MM.1S (cell line): ENCODE measurements at regions not wholly inside any gene's neighbourhood (a gene's known extent, or its start where the extent isn't known, plus 50 kb on each side); places are given as distances from the start of the nearest gene placed in this dataset.

Experiments used
- EZH2 ChIP-seq: fragments of 300-600 bp; sonication (generic); optimal IDR thresholded peaks from 2 replicates; pipeline ENCODE3; 2017; ENCODE audit warnings: low read depth, mild to moderate bottlenecking, antibody characterized with exemption, low read length, mixed read lengths
- TF ChIP-seq, protein P1 (sequence below): fragments of 300-600 bp; sonication (generic); IDR thresholded peaks from 2 replicates; pipeline ENCODE4 v1.5.1; 2016; ENCODE audit warnings: antibody characterized with exemption, low read length, mixed read lengths

DNA sequence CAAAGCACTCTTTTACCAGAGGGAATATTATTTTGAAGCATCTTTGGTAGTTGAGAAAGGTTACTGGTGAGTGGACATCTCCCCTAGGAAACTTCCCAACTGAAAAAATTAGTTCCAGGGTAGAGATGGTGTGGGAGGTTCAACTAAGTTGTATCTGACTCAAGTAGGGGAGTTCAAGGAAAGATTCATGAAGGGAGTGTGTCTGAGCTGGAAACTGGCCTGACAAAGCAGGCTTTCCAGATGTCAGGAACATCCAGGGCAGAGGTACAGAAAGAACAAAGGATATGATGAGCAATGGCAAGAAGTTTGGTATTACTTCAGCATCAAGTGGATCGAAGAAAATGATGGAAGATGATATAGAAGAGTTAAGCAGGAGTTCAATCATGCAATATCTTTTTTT, 458.0 kb upstream of the RIOK2 start:
- TF ChIP-seq EZH2, result no peak
- TF ChIP-seq, protein P1, sequence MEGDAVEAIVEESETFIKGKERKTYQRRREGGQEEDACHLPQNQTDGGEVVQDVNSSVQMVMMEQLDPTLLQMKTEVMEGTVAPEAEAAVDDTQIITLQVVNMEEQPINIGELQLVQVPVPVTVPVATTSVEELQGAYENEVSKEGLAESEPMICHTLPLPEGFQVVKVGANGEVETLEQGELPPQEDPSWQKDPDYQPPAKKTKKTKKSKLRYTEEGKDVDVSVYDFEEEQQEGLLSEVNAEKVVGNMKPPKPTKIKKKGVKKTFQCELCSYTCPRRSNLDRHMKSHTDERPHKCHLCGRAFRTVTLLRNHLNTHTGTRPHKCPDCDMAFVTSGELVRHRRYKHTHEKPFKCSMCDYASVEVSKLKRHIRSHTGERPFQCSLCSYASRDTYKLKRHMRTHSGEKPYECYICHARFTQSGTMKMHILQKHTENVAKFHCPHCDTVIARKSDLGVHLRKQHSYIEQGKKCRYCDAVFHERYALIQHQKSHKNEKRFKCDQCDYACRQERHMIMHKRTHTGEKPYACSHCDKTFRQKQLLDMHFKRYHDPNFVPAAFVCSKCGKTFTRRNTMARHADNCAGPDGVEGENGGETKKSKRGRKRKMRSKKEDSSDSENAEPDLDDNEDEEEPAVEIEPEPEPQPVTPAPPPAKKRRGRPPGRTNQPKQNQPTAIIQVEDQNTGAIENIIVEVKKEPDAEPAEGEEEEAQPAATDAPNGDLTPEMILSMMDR, result no peak
